ENCODE measurements at regions not wholly inside any gene's neighbourhood (a gene's known extent, or its start where the extent isn't known, plus 50 kb on each side); places are given as distances from the start of the nearest gene placed in this dataset.

DNA sequence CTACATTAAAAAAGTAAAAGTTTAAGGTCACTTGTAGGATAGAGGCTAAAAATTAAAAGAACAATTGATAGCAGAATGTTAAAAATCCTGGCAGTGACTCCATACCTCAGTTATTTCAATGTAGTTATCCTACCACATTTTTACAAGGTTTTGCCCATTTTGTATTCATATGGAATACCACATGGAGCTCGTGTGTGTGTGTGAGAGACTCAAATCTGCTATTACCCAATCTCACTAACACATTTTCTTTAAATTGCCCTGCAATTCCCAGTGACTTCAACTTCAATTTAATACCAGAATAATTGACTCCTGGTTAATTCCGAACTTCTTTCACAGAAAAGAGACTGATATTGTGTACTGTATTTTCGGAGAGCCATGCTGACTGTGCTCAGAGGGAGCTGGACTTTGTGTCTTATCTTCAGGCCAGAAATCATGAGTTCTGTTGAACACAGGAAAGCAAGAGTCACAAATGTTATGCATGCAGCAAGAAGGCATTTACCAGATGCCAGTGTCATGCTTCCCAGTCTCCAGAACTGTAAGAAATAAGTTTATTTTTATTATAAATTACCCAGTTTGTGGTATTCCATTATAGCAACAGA, 529.0 kb upstream of the NECTIN3 start:
- no peak overlapping the region for H3K4me3 Mint-ChIP-seq (ENCODE audit: low read depth, unreplicated experiment)
- no peaks in the 10 kb centered on the region for H3K27me3 Mint-ChIP-seq (ENCODE audit: unreplicated experiment)
- CTCF ChIA-PET = no interaction called here
- H3K9me3 Mint-ChIP-seq (ENCODE audit: low read depth, unreplicated experiment) = peaks cover 6% of the 10 kb centered on the region
- no peak overlapping the region for H3K27ac Mint-ChIP-seq (ENCODE audit: unreplicated experiment)
- intact Hi-C loops (cut with micrococcal nuclease; ENCODE audit: unreplicated experiment) = no loop called here
- no TSS peak for BruUV-seq (replicated peaks)
- no peaks in the 10 kb centered on the region for H3K36me3 Mint-ChIP-seq (ENCODE audit: insufficient read depth, unreplicated experiment)
- TF ChIP-seq, protein P1, sequence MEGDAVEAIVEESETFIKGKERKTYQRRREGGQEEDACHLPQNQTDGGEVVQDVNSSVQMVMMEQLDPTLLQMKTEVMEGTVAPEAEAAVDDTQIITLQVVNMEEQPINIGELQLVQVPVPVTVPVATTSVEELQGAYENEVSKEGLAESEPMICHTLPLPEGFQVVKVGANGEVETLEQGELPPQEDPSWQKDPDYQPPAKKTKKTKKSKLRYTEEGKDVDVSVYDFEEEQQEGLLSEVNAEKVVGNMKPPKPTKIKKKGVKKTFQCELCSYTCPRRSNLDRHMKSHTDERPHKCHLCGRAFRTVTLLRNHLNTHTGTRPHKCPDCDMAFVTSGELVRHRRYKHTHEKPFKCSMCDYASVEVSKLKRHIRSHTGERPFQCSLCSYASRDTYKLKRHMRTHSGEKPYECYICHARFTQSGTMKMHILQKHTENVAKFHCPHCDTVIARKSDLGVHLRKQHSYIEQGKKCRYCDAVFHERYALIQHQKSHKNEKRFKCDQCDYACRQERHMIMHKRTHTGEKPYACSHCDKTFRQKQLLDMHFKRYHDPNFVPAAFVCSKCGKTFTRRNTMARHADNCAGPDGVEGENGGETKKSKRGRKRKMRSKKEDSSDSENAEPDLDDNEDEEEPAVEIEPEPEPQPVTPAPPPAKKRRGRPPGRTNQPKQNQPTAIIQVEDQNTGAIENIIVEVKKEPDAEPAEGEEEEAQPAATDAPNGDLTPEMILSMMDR (IDR thresholded peaks at IDR 0.05; ENCODE audit: unreplicated experiment) = no peak
- peaks cover 9% of the 10 kb centered on the region for H3K4me1 Mint-ChIP-seq (ENCODE audit: low read depth, unreplicated experiment)
- no peak for DNase-seq

DNA sequence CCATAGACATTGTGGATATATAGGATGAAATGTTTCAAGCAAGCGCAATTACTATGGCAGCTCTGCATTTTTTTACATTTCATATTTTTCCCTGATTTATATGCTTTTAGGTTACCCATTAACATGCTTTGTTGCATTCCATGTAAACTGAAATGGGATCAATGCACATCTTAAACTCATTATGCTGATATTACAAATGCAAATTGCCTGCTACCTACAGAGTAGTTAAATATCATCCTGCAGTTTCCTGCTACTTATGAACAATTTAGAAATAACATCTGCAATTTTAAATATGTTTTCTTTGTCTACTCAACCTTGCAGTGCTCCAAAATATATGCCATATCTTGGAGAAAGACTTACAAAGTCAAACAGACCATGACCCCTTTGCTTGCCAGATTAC, 526.9 kb upstream of the NECTIN3 start:
- TF ChIP-seq, protein P1 (IDR thresholded peaks at IDR 0.05; ENCODE audit: unreplicated experiment) = no peak
- H3K36me3 Mint-ChIP-seq (ENCODE audit: insufficient read depth, unreplicated experiment) = no peaks in the 10 kb centered on the region
- DNase-seq = no peak
- BruUV-seq (replicated peaks) = no TSS peak
- CTCF ChIA-PET = no interaction called here
- intact Hi-C loops (cut with micrococcal nuclease; ENCODE audit: unreplicated experiment) = no loop called here
- H3K4me3 Mint-ChIP-seq (ENCODE audit: low read depth, unreplicated experiment) = no peak overlapping the region
- peaks cover 9% of the 10 kb centered on the region for H3K4me1 Mint-ChIP-seq (ENCODE audit: low read depth, unreplicated experiment)
- peaks cover 2% of the 10 kb centered on the region for H3K9me3 Mint-ChIP-seq (ENCODE audit: low read depth, unreplicated experiment)
- no peaks in the 10 kb centered on the region for H3K27me3 Mint-ChIP-seq (ENCODE audit: unreplicated experiment)
- no peak overlapping the region for H3K27ac Mint-ChIP-seq (ENCODE audit: unreplicated experiment)

DNA sequence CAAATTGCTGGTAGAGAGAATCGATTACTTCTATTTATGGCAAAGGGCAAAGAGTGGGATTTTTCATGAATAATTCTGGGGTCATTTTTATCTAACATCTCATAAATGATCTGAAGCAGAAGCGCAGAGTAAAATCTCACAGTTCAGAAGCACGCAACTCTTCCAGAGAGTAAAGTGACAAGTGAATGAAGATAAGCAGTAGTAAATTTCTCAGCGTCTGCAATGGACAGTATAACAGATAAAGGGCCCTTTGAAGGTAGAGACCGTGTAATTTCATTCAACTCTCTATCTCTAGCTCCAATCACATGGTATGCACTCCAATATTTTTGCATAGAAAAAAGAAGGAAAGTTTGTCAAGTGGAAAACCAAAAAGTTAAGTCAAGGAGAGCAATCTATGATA, 521.1 kb upstream of the NECTIN3 start:
- CTCF ChIA-PET = no interaction called here
- H3K27ac Mint-ChIP-seq (ENCODE audit: unreplicated experiment) = no peak overlapping the region
- TF ChIP-seq, protein P1 (IDR thresholded peaks at IDR 0.05; ENCODE audit: unreplicated experiment) = no peak
- no peaks in the 10 kb centered on the region for H3K4me1 Mint-ChIP-seq (ENCODE audit: low read depth, unreplicated experiment)
- DNase-seq = no peak
- H3K27me3 Mint-ChIP-seq (ENCODE audit: unreplicated experiment) = no peaks in the 10 kb centered on the region
- H3K4me3 Mint-ChIP-seq (ENCODE audit: low read depth, unreplicated experiment) = no peak overlapping the region
- intact Hi-C loops (cut with micrococcal nuclease; ENCODE audit: unreplicated experiment) = no loop called here
- no TSS peak for BruUV-seq (replicated peaks)
- no peaks in the 10 kb centered on the region for H3K9me3 Mint-ChIP-seq (ENCODE audit: low read depth, unreplicated experiment)
- no peaks in the 10 kb centered on the region for H3K36me3 Mint-ChIP-seq (ENCODE audit: insufficient read depth, unreplicated experiment)

DNA sequence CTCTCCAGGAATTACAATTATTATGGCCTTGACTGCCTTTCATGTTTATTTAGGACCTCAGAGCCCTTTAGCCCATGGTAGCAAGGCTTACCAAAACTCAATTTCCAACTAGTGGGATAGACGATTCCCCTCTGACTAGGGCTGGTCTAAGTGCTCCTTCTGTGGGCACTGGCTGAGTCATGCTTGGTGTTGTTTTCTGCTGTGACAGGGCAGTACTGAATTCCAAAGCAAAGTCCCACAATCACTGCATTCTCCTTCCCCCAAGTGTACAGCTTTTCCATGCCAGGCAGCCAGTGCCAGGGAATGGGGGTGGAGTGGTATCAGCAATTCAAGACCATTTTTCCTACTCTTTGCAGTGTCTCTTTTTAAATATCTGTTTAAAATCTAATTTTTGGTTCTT, 509.0 kb upstream of the NECTIN3 start:
- CTCF ChIA-PET = no interaction called here
- DNase-seq = no peak
- H3K27ac Mint-ChIP-seq (ENCODE audit: unreplicated experiment) = no peak overlapping the region
- TF ChIP-seq, protein P1 (IDR thresholded peaks at IDR 0.05; ENCODE audit: unreplicated experiment) = no peak
- intact Hi-C loops (cut with micrococcal nuclease; ENCODE audit: unreplicated experiment) = no loop called here
- no peaks in the 10 kb centered on the region for H3K36me3 Mint-ChIP-seq (ENCODE audit: insufficient read depth, unreplicated experiment)
- no TSS peak for BruUV-seq (replicated peaks)
- H3K4me3 Mint-ChIP-seq (ENCODE audit: low read depth, unreplicated experiment) = no peak overlapping the region
- H3K27me3 Mint-ChIP-seq (ENCODE audit: unreplicated experiment) = no peaks in the 10 kb centered on the region
- H3K4me1 Mint-ChIP-seq (ENCODE audit: low read depth, unreplicated experiment) = peaks cover 34% of the 10 kb centered on the region
- peaks cover 10% of the 10 kb centered on the region for H3K9me3 Mint-ChIP-seq (ENCODE audit: low read depth, unreplicated experiment)

Data from Calu3 (cell line).